Vagina (tissue), 2 donors: ENCODE measurements at regions not wholly inside any gene's neighbourhood (a gene's known extent, or its start where the extent isn't known, plus 50 kb on each side); places are given as distances from the start of the nearest gene placed in this dataset.

Source experiments
- POLR2A ChIP-seq, 2 donors: fragments of 450-650 bp; IDR thresholded peaks; one replicate each; pipeline ENCODE4 v1.6.1; 2017; ENCODE audit warnings: antibody characterized with exemption in 2 of 2, mild to moderate bottlenecking in 2 of 2, moderate library complexity in 2 of 2
- TF ChIP-seq, protein P1 (sequence below), 3 experiments: fragments of 450-650 bp in 2 of 3; fragments of 200-600 bp in 1 of 3; sonication (generic) in 1 of 3; IDR thresholded peaks; one replicate each; pipeline ENCODE4 v1.5.1; 2017 to 2019; ENCODE audit warnings: antibody characterized with exemption in 3 of 3, mild to moderate bottlenecking in 2 of 3, moderate library complexity in 2 of 3

DNA sequence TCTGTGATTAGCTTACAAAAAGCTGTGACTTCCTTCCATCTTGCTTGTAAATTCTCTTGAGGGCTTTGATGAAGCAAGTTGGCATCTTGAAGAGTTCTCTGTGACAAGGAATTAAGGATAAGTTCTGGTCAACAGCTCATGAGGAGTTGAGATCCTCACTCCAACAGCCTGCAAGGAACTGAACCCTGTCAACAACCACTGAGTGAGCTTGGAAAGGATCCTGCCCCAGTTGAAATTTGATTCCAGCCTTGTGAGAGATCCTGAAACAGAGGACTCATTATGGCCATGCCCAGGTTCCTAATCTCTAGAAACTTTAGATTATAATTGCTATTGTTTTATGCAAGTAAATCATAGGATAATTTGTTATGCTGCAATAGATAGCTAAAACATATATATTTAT lies 133.7 kb downstream of the PTCHD4 start:
- TF ChIP-seq POLR2A (IDR thresholded peaks at IDR 0.05) = no peak
- TF ChIP-seq, protein P1, sequence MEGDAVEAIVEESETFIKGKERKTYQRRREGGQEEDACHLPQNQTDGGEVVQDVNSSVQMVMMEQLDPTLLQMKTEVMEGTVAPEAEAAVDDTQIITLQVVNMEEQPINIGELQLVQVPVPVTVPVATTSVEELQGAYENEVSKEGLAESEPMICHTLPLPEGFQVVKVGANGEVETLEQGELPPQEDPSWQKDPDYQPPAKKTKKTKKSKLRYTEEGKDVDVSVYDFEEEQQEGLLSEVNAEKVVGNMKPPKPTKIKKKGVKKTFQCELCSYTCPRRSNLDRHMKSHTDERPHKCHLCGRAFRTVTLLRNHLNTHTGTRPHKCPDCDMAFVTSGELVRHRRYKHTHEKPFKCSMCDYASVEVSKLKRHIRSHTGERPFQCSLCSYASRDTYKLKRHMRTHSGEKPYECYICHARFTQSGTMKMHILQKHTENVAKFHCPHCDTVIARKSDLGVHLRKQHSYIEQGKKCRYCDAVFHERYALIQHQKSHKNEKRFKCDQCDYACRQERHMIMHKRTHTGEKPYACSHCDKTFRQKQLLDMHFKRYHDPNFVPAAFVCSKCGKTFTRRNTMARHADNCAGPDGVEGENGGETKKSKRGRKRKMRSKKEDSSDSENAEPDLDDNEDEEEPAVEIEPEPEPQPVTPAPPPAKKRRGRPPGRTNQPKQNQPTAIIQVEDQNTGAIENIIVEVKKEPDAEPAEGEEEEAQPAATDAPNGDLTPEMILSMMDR (IDR thresholded peaks at IDR 0.05) = no peak
